Chondrocyte (in vitro differentiated cells): ENCODE measurements at regions not wholly inside any gene's neighbourhood (a gene's known extent, or its start where the extent isn't known, plus 50 kb on each side); places are given as distances from the start of the nearest gene placed in this dataset.

Source experiments
- DNase-seq: peaks from one replicate; pipeline ENCODE4 v3.0.0; 2021; ENCODE audit warnings: mixed read lengths, low spot score
- H3K27ac Mint-ChIP-seq: one replicate; pipeline ENCODE4 v1.8.0; 2021; ENCODE audit warnings: mild to moderate bottlenecking, moderate library complexity, mixed read lengths; ENCODE audit not compliant: unreplicated experiment
- H3K27me3 Mint-ChIP-seq: 2 replicates; pipeline ENCODE4 v1.8.0; 2021; ENCODE audit warnings: low read depth, mixed read lengths
- H3K36me3 Mint-ChIP-seq: 2 replicates; pipeline ENCODE4 v1.8.0; 2021; ENCODE audit warnings: low read depth, mixed read lengths
- H3K4me1 Mint-ChIP-seq: 2 replicates; pipeline ENCODE4 v1.8.0; 2021; ENCODE audit warnings: low read depth, mild to moderate bottlenecking, mixed read lengths
- H3K4me3 Mint-ChIP-seq: one replicate; pipeline ENCODE4 v1.8.0; 2021; ENCODE audit warnings: mild to moderate bottlenecking, moderate library complexity, mixed read lengths; ENCODE audit not compliant: unreplicated experiment
- H3K9me3 Mint-ChIP-seq: 2 replicates; pipeline ENCODE4 v1.8.0; 2021; ENCODE audit warnings: low read depth, mixed read lengths
- CTCF ChIP-seq: fragments of 200-600 bp; sonication (generic); IDR thresholded peaks from 2 replicates; pipeline ENCODE4 v1.5.0; 2021; ENCODE audit warnings: antibody characterized with exemption, mild to moderate bottlenecking, moderate library complexity

GRCh38 chr14:86310611-86311010, 780.7 kb downstream of the FLRT2 start:
- H3K36me3 Mint-ChIP-seq = no peaks in the 10 kb centered on the region
- TF ChIP-seq CTCF = no peak
- H3K27ac Mint-ChIP-seq = no peak overlapping the region
- no peak overlapping the region for H3K4me3 Mint-ChIP-seq
- DNase-seq = no peak
- H3K9me3 Mint-ChIP-seq = peaks cover 10% of the 10 kb centered on the region
- no peaks in the 10 kb centered on the region for H3K27me3 Mint-ChIP-seq
- H3K4me1 Mint-ChIP-seq = no peaks in the 10 kb centered on the region

- Mint-ChIP-seq H3K4me1 (no peaks in the 10 kb centered on the region), H3K27ac (no peak overlapping the region), H3K4me3 (no peak overlapping the region), H3K27me3 (no peaks in the 10 kb centered on the region), H3K36me3 (no peaks in the 10 kb centered on the region), H3K9me3 (peaks cover 10% of the 10 kb centered on the region)
- no peak for TF ChIP-seq CTCF
- DNase-seq = no peak
These were observed 780.2 kb downstream of the FLRT2 start for GRCh38 chr14:86310148-86310547.

- H3K36me3 Mint-ChIP-seq = no peaks in the 10 kb centered on the region
- no peak for TF ChIP-seq CTCF
- H3K27me3 Mint-ChIP-seq = no peaks in the 10 kb centered on the region
- no peak overlapping the region for H3K27ac Mint-ChIP-seq
- no peaks in the 10 kb centered on the region for H3K4me1 Mint-ChIP-seq
- no peak overlapping the region for H3K4me3 Mint-ChIP-seq
- peaks cover 8% of the 10 kb centered on the region for H3K9me3 Mint-ChIP-seq
- DNase-seq = no peak
These were observed 775.1 kb downstream of the FLRT2 start for GRCh38 chr14:86305058-86305457.

GRCh38 chr14:86299994-86300393, 770.0 kb downstream of the FLRT2 start:
- TF ChIP-seq CTCF = no peak
- Mint-ChIP-seq H3K4me1 (peaks cover 20% of the 10 kb centered on the region), H3K36me3 (no peaks in the 10 kb centered on the region), H3K27ac (no peak overlapping the region), H3K27me3 (no peaks in the 10 kb centered on the region), H3K9me3 (peaks cover 4% of the 10 kb centered on the region), H3K4me3 (no peak overlapping the region)
- no peak for DNase-seq

- DNase-seq = no peak
- TF ChIP-seq CTCF = no peak
- Mint-ChIP-seq H3K36me3 (no peaks in the 10 kb centered on the region), H3K27ac (no peak overlapping the region), H3K4me1 (peaks cover 20% of the 10 kb centered on the region), H3K9me3 (peaks cover 4% of the 10 kb centered on the region), H3K27me3 (no peaks in the 10 kb centered on the region), H3K4me3 (no peak overlapping the region)
These were observed 766.2 kb downstream of the FLRT2 start for GRCh38 chr14:86296173-86296572.
